NCI-H460 (cell line): ENCODE measurements at regions not wholly inside any gene's neighbourhood (a gene's known extent, or its start where the extent isn't known, plus 50 kb on each side); places are given as distances from the start of the nearest gene placed in this dataset.
"Not testable (repeated sequence)": the region's sequence is repeated elsewhere in the genome, so short reads cannot be mapped to it uniquely, and the experiment has no call there.

Experiments
- DNase-seq: peaks from one replicate; pipeline ENCODE4 v3.0.0-alpha.2; 2016; ENCODE audit warnings: low read depth; ENCODE audit errors: extremely low read depth

DNA sequence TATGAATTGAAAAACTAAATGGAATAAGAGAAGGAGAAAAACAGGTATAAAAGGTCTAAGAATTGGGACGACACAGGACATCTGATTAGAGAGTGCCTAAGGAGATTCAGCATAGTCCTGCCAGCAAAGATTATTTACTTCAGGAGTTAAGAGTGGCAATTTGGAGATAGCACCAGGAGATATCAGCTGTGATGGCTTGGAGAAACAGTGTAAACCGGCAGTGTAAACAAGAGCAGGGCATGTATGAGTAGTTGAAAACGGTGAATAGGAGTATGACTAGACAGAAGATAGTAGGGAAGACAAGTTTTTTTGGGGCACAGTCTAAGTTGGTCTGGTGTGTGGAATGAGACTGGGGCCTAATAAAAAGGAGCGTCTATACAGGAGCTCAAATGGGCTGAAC lies 924.9 kb downstream of the QKI start:
- not testable (repeated sequence) for DNase-seq

- no peak for DNase-seq
Observed at GRCh38 chr6:164337925-164338397, 923.4 kb downstream of the QKI start.

DNA sequence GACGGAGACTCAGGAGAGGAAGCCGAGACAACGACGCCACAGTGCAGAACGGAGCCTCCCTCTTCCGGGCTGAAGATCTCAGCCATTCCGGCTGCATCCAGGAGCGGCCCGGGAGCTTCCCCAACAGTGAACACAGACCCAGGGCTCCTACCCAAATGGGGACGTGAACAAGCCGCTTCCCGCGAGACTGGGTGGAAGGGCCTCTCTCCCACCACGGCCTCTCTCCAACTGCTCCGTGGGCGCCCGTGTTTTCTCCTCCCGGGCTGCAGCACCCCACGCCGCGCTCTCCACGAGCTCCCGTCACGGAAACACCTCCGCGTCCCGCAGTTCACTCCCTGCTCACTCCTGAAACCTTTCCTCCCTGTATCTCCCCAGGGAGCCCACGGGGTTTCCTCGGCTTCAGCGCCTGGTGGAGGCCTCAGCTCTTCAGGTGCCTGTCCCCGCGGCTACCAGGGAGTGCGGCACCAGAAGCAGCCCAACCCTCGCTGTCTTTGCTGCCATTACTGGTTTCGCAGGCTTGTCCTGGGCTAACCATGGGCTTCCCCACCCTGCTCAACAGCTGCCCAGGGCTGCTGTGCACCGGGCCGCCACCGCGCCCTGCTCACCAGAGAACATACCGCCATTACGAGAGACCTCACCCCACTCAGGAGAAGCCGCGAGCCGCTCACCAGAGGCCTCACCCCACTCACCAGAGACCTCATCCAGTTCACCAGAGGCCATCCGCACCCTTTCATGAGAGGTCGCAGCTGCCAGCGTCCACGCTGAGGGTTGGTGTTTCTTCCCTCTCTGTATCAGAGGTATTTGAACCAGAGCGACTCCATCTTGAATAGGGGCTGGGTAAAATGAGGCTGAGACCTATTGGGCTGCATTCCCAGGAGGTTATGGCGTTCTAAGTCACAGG lies 922.8 kb downstream of the QKI start:
- no peak for DNase-seq

DNA sequence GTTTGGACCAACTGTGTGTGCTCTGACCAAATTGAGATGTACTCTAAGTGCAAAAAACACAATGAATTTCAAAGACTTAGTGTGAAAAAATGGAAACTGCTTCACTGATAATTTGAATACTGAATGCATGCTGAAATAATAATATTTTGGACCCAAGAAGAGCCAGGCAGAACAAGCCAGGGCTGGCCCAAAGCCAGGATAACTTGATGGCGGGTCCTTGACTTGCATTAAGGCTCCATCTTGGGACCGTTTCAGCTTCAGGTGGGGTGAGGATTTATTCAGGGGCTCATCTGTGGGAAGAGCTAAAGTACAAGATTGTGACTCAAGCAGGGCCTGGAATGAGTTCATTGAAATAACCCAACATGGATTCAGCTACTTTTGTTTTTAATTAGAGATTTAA lies 921.9 kb downstream of the QKI start:
- DNase-seq: no peak

DNA sequence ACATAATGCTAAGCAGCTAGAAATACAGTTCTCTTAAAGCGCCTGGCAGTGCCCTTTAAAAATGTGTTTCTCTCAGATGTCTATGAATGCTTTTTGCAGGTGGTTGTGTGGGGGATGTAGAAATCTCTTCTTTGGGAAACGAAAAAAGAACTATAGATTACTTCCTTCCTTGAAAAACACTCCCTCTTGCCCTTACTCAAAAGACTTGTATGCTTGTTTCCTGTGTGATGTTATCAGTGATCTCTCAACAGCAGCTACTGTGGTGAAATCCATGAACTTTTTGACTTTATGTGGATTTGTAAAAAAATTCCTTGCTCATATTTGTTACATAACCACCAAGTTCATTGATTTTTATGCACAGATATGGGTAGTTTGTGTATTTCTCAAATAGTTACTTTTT lies 916.5 kb downstream of the QKI start:
- DNase-seq: no peak

- DNase-seq: no peak
Observed at GRCh38 chr6:164325168-164325567, 910.6 kb downstream of the QKI start.

DNA sequence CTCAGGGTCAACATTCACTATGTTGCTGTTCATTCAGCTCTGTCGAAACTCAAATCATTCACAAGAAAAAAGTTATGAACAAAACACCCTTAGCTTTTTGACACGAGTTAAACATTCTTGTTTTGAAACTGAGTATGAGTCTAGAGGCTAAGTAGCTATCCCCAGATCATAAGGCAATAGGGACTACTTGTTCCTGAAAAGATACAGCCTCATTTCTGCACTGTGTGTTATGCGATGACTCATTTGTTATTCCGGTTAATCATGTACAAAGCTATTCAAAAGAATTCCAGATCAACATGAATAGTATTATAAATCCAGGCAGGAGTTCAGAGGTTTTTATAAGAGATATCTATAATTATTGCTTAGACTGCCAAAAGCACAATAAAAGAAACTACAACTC lies 908.0 kb downstream of the QKI start:
- no peak for DNase-seq

- no peak for DNase-seq
Observed at GRCh38 chr6:164321297-164321696, 906.8 kb downstream of the QKI start.

- DNase-seq: no peak
Observed at GRCh38 chr6:164315376-164315775, 900.9 kb downstream of the QKI start.

DNA sequence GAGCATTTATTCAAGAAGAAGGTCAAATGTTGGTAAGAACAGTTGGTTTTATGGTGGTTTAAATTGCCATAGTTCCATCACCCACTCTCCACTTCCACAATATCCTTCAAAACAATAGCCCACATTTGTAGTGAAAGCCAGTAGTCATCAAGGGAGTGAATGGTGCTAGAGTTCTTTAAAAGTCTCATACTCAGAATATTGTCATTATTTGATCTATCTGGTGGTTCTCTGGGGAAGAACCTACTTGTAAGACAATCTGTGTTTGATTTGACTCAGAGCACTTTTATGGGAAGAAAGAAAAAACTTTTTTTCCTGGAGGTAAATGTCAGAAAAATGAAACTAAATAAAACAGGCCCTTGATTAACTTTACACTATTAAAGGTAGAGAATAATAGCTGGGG lies 893.8 kb downstream of the QKI start:
- no peak for DNase-seq

DNA sequence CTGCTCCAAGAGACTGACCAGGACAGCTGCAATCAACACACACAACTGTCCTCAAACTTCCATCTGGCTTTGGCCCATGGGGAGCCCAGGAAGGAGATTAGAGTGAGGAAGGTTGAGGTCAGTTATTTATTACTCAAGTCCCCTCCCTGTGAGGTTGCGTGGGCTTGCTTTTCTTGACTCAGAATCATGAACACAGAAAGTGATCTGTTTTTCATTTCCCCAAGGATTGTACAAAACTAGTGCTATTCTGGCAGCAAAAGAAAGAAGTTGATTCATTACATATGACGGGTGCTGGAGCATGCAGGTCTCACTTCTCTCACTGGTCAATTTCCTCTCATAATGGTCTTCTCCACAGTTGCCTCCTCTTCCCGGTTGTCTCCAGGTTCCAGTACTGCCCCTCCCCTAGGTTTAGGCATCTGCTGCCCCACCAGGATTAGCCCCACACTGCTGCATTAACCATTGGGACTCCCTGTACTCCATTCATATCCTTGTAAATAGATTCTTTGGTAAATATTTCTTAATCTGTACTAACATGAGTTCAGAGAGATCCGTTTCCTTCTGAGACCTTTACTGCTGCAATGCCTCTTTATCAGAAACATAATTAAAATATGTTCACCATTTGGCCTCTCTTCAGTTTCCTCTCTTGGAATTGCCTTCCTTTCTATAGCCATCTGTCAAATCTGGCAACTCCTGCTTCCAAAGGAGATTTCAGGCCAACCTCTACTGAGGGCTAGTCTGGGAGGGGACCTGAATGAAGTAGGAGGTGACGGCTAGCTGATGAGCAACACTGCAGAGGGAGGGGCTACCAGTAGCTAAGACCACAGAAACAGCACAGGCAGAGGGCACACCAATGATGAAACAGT lies 888.8 kb downstream of the QKI start:
- DNase-seq: no peak

GRCh38 chr6:164296411-164296810 lies 881.9 kb downstream of the QKI start:
- DNase-seq: no peak

DNA sequence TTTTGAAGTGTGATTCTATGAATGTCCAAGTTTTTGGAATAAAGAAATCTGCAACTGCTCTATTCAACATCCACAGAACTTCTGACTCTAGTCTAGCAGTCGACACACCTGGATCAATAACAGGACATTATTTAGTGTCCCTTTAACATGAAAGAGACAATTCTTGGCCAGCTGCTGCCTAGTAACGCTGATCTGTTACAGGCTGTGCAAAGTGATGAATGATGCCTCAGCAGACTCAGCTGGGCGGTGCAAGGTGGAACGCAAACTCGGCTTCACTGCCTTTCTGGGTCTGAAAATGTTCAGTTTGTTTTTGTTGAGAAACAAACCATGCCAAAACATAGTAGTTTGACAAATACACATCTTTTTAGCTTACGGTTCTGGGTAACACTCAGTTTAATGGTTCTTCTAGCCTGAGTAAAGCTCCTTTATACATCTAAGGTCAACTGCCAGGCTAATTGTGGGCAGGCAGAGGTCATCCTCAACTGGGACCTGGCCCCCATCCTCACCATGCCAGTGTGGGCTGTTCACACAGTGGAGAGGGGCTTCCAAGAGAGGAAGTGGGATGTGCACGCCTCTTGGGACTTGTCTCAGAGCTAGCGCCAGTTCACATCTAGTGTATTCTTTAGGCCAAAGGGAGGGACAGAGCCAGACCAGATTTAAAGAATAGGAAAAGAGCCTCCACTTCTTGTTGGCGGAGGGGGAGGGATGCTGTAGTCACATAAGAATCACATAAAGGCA lies 879.7 kb downstream of the QKI start:
- no peak for DNase-seq

DNA sequence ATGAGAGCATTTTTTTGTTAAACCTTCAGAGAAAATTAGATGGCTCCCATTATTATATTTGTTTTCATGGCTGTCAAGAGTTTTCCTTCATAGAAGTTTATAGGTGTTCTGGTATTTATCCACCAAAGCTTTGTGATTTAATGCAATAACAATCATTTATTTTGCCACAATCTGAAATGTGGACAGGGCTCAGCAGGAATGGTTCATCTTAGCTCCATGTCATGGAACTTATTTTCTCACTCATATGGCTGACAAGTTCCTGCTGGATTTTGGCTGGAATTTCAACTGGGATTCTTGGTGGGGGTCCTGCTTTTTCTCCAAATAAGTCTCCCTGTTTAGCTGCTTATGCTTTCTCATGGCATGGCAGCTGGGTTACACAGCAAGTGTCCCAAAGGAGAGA lies 876.7 kb downstream of the QKI start:
- DNase-seq: no peak

DNA sequence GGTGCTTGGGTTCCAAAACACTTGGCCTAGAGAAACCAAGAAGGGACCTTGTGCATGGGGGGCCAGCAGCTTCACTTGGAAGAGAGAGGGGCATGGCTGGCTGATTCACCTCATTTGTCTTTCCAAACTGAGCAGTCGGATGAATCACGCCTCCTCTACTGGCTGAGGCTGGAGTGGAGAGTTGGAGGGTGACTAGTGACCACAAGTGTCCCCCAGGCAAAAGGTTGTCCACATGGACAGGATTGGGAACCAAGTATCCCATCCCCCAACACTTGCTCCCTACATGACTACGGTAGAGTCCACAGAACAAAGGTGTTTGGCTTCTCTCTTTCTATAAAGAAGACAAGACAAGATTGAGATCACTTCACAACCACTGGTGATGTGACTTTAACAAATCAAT lies 875.6 kb downstream of the QKI start:
- DNase-seq: no peak

DNA sequence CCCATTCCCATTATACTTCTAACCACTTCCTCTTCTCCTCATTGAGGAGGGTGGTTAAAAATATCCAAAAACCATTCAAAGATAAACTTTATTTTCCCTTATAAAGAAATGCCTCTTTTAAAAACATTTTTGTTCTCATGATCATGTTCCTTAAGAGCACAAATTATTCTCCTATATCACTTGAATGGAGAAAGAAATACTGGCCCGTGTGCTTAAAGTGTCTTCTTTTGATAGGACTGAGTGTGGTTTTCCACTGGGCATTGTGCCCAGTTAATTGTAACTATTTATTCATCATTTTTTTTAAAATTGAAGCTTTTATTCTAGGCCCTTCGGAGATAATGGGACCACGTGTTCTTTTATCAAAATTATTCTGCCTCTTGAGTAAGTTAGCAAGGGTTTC lies 871.5 kb downstream of the QKI start:
- no peak for DNase-seq

DNA sequence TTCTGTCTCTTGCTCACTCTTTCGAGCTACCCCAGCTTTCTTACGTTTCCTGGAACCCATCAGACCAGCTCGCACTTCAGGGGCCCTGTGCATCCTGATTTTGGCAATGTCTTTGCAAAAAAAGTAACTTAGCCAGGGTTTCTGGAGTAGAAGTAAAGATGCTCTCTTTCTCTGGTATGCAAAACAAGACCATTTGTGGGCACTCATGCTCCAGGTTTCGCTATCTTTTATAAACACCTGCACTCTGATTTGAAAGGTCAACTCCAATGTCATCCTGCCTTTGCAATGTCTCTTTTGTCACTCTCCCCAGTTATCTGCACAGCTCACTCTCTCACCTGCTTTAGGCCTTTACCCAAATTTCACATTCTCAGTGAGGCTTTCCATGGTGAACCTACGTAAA lies 869.1 kb downstream of the QKI start:
- DNase-seq: no peak

- no peak for DNase-seq
Observed at GRCh38 chr6:164276211-164276610, 861.7 kb downstream of the QKI start.

DNA sequence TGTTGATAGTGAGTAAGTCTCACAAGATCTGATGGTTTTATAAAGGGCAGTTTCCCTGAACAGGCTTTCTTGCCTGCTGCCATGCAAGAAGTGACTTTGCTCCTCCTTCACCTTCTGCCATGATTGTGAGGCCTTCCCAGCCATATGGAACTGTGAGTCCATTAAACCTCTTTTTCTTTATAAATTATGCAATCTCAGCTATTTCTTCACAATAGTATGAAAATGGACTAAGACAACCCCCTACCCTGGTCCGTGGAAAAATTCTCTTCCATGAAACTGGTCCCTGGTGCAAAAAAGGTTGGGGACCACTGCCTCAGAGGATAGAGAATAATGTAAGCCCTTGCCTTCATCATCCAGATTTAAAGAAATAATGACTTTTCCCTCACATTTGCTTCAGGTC lies 861.3 kb downstream of the QKI start:
- no peak for DNase-seq

GRCh38 chr6:164274493-164274892 lies 860.0 kb downstream of the QKI start:
- no peak for DNase-seq

- DNase-seq: no peak
Observed at GRCh38 chr6:164273491-164273890, 859.0 kb downstream of the QKI start.
